Activated T-cell treated with anti-CD3 and anti-CD28 coated beads for 4 hours (primary cell): ENCODE measurements at regions not wholly inside any gene's neighbourhood (a gene's known extent, or its start where the extent isn't known, plus 50 kb on each side); places are given as distances from the start of the nearest gene placed in this dataset.
"Not testable (repeated sequence)": the region's sequence is repeated elsewhere in the genome, so short reads cannot be mapped to it uniquely, and the experiment has no call there.

ENCODE experiments used
- DNase-seq: peaks from one replicate; pipeline ENCODE4 v3.0.0-alpha.2; 2020

- no peak for DNase-seq
Observed at GRCh38 chr2:106004851-106005250, 189.2 kb downstream of the UXS1 start.

- DNase-seq = no peak
Observed at GRCh38 chr2:105999211-105999989, 194.7 kb downstream of the UXS1 start.

GRCh38 chr2:105997711-105998110 lies 196.4 kb downstream of the UXS1 start:
- DNase-seq = no peak

DNA sequence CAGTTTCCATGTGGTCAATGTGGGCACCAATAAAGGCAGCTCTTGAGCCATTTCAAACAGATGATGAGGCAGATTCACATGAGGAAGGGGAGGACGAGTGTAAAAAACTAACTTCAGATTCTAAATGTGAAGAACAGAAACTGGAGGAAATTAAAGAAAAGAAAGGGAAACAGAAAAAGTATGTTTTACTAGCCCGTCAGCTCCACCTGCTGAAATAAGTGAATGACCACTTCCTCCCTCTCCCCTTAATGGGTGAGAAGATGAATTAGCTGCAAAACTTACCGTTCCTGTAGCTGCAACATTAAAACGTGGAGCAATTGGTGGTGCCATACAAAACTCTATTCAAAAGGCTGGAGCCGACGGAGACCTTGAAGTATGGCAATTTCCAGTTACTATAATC lies 203.5 kb downstream of the UXS1 start:
- no peak for DNase-seq

- not testable (repeated sequence) for DNase-seq
Observed at GRCh38 chr2:105989803-105990202, 204.3 kb downstream of the UXS1 start.

GRCh38 chr2:105989070-105989469 lies 205.0 kb downstream of the UXS1 start:
- no peak for DNase-seq

DNA sequence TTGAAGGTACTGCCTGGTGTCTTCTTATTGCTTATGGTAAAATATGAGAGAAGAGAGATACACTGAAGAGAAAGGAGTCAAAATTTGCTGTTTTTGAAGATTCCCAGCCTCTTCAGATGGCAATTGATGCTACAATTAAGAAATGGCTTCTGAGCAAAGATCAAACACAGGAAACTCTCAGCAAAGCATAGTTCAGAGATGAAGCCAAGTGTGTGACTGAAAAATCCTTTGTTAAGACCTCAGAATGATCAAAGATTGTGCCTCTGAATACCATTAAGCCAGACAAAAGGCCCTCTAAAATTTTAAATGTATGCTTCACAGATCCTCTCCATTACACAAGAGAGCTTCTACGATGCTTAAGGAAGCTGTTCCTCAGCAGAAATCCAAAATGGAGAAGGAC lies 216.3 kb downstream of the UXS1 start:
- DNase-seq = no peak

GRCh38 chr2:105977212-105977611 lies 216.9 kb downstream of the UXS1 start:
- DNase-seq = no peak

DNA sequence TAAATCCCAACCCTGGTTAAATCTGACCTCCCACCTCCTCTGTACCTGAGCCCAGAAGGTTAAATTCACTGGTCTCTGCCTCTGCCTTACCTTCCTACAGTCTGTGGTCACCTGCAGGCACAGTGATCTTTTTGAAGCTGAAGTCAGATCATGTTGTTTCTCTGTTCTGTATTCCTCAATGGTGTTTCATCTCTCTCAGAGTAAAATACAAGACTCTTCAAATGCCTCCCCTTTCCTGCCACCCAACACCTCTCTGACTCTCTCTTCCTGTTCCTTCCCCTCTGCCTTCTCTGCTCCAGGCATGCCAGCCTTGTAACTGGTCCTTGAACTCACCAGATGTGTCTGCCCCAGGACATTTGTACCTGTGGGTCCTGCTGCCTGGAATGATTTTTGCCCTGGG lies 219.3 kb downstream of the UXS1 start:
- DNase-seq = no peak

GRCh38 chr2:105972927-105973326 lies 221.2 kb downstream of the UXS1 start:
- DNase-seq = no peak

- no peak for DNase-seq
Observed at GRCh38 chr2:105972246-105972645, 221.9 kb downstream of the UXS1 start.

DNA sequence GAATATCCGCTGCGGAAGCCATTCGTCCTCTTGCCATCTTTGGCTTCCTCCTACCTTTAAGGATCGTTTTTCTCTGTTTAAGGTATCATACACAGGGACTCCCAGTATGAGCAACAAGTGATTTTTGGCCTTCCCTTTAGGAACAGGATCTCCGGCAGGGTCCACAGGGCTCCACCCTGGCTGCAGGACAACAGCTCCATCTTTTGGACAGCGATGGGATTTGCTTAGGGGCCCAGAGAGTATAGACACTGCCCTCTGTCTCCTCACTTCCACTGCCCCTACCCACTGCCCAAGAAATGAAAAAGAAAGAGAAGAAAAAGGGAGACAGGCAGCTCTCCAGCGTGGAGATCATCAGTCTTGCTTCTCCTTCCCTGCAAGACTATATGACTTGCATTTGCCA lies 224.5 kb downstream of the UXS1 start:
- no peak for DNase-seq

DNA sequence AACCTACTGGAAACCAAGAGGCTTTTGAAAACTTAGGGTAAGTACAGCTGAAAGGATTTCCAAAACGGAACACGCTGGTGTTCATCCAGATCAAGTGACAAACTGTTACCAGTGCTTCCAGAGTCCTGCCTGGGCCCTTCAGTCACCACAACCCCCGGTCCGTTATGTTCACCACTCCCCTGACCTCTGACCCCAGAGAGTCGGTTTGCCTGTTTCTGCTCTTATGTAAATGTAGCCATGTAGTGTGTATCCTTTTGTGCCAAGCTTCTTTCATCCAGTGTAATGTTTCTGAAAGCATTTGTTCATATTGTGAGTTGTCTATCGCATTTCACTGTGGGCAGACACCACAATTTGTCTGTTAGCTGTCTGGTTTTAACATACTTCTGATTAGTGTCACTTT lies 217.5 kb downstream of the NCK2 start:
- no peak for DNase-seq

DNA sequence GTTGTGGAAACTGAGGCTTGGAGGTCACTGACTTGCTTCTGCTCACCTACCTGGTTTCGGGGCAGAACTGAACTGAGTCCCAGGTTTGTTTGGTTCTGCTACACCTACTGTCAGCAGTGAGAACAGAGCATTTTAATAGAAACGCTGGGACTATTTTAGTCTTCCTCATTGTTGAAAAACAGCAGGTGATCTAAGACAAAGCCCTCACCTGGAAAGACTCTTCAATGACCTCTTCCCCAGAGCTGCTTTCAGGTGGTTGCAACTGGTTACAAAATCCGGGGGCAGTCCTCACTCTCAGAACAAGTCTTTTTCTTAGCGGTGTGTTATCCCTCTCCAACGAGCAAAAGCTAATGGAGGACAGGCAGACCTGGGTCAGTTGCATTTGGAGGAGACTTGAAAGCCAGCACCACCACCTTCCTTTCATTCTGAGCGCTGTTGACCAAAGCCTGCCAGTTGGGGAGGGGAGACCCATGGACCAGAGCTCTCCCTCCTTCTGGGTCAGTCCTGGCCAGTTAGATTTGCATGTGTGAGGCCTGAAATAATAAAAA lies 217.0 kb downstream of the NCK2 start:
- no peak for DNase-seq

GRCh38 chr2:105959357-105959756 lies 214.6 kb downstream of the NCK2 start:
- DNase-seq = no peak

DNA sequence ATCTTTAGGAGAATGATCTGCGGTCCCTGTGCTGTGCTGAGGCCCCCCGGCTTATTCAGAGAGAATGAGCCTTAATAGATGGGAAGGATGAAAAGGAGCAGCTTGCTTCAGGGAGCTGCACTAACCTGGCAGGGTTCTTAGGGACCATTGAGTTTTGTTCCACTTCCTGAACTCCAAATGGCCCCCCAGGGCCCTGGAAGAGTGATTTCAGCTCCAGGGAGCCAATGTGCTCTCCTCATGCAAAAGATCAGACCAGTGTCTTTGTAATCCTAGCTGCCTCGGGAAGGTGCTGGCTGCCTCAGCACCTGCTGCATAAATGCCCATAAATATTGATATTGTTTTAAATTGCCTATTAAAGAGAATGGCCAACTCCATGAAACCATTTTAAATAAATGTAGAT lies 210.2 kb downstream of the NCK2 start:
- no peak for DNase-seq

GRCh38 chr2:105953942-105954341 lies 209.2 kb downstream of the NCK2 start:
- no peak for DNase-seq

GRCh38 chr2:105952131-105952530 lies 207.4 kb downstream of the NCK2 start:
- DNase-seq = no peak

DNA sequence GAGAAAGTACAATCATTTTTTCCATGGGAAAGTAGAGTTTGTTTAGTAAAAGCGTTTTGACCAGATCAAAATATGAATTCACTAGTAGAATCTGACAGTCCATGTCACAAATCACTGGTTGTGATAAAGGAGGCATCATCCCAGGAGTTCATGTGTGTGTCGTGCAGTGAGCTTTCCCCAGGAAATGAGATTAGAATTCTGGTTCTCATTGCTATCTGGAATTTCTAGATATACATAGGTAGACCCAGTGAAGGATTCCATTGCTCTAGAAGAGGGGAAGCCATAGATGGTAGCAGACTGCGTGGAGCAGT lies 206.6 kb downstream of the NCK2 start:
- DNase-seq = no peak

DNA sequence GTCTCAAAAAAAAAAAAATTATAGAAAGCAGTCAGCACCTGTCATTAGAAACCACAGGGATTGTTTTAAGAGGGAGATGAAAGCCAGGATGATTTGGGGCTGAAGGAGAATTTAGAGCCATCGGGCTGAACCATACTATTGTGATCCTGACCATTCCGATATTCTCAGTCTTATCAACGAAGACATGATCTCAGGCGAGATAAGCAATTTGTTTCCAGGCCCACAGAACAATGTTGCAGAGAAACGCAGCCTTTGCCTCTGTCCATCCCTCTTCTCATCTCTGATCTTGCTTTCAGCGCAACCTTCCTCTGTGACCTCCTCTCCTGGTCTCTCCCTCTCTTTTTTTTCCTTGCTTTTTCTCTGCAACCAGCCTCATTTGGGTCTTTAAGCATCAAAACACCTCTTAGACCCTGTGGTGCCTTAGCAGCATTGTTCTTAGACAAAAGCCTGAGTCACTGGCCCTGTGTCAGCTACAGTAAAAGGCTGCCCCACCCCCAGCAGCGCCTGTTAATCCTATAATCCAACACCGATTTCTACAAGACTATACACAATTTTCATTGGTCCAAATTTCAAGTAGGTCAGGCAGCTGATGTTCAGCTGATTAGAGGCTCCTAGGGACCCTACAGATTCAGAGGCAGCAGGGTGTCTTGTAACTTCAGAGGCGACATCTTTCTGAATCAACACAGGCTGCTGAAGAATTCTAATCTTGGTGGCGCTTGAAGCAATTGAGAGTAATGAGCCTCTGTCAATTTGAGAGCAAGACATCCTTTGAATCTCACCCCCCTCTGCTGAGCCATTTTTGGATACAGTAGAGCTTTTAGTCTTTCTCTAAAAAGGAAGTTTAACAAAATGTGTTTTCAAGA lies 206.0 kb downstream of the NCK2 start:
- no peak for DNase-seq

- DNase-seq = no peak
Observed at GRCh38 chr2:105943977-105944376, 199.3 kb downstream of the NCK2 start.
